ENCODE measurements at regions not wholly inside any gene's neighbourhood (a gene's known extent, or its start where the extent isn't known, plus 50 kb on each side); places are given as distances from the start of the nearest gene placed in this dataset.

DNA sequence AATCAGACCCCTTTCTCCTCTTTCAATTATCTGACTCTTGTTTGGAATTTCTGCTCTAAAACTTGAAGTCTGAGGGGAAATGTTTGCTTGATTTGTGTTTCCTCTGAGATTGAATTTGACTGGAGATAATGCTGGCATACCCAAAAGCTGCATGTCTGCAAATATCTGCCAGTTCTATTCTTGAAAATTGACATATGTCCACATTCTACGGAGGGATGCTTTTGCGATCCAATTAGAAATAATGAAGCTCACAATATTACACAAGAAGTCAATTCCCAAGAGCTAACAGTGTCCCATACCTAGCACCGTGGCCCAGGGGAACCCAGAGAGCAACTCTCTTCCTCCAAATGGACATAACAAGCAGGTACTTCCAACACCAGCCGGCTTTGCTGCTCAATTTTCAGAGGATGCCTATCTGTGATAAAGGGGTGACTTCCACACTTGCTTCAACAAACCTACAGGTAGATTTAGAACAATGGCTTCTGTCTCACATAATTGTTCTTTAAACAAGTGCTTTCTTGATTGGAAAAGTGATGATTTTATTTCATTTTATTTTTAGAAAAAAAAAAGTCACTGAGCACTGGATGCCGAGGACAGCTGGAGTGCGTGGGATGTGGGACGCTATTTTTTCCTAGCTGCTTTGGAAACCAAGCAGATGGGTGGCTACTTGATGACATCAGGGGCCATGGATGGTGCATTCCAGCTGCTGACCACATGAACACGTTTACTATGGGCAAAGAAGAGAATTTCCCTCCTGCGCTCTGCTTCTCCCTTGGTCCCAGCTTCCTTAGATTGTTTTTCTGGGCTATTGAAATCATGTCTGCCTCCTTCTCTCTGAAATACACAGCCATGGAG, 488.9 kb downstream of the RNF144A start (continued):
- TF ChIP-seq, protein P1, sequence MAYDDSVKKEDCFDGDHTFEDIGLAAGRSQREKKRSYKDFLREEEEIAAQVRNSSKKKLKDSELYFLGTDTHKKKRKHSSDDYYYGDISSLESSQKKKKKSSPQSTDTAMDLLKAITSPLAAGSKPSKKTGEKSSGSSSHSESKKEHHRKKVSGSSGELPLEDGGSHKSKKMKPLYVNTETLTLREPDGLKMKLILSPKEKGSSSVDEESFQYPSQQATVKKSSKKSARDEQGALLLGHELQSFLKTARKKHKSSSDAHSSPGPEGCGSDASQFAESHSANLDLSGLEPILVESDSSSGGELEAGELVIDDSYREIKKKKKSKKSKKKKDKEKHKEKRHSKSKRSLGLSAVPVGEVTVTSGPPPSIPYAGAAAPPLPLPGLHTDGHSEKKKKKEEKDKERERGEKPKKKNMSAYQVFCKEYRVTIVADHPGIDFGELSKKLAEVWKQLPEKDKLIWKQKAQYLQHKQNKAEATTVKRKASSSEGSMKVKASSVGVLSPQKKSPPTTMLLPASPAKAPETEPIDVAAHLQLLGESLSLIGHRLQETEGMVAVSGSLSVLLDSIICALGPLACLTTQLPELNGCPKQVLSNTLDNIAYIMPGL (CRISPR knock-in tag; IDR thresholded peaks at IDR 0.05; ENCODE audit: borderline replicate concordance), result no peak
- TF ChIP-seq TP53 (CRISPR knock-in tag; IDR thresholded peaks at IDR 0.05), result no peak
- no peak for TF ChIP-seq HOXB13 (CRISPR knock-in tag; IDR thresholded peaks at IDR 0.05; ENCODE audit: low read depth)
- TF ChIP-seq, protein P2, sequence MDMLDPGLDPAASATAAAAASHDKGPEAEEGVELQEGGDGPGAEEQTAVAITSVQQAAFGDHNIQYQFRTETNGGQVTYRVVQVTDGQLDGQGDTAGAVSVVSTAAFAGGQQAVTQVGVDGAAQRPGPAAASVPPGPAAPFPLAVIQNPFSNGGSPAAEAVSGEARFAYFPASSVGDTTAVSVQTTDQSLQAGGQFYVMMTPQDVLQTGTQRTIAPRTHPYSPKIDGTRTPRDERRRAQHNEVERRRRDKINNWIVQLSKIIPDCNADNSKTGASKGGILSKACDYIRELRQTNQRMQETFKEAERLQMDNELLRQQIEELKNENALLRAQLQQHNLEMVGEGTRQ (IDR thresholded peaks at IDR 0.05), result no peak
- no peak for TF ChIP-seq FOSB (CRISPR knock-in tag; IDR thresholded peaks at IDR 0.05)
- TF ChIP-seq, protein P3, sequence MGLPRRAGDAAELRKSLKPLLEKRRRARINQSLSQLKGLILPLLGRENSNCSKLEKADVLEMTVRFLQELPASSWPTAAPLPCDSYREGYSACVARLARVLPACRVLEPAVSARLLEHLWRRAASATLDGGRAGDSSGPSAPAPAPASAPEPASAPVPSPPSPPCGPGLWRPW (IDR thresholded peaks at IDR 0.05), result no peak

DNA sequence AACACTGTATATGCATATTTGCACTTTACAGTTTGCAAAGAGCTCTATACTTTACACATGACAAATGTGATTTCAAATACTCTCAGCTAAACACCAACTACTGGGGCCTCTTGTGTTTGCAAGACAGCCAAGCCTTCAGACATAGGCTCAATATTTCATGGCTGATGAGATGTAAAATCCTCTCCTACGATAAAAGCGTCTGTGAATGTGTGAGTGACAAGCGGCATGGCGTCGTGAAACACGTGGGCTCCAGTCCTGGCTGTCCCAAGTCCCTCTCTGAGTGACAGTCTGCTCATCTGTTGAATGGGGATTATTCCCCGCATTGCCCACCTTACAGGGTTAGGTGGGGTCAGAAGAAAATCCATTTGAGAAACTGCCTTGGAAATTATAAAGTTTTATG, 489.8 kb downstream of the RNF144A start:
- DNase-seq (ENCODE audit: low read depth in 1 of 2, low spot score in 1 of 2), result no peak
- no peak overlapping the region for H3K4me2 ChIP-seq
- no peak for FAIRE-seq
- TF ChIP-seq EHMT2 (IDR thresholded peaks at IDR 0.05; ENCODE audit: low read depth) (no peak), ZSCAN20 (CRISPR knock-in tag; IDR thresholded peaks at IDR 0.05) (no peak), ZFP36 (IDR thresholded peaks at IDR 0.05; ENCODE audit: borderline replicate concordance, partially characterized antibody) (no peak)
- WGBS (ENCODE audit: missing lambda C conversion rate), result 50% methylated on average over 7 of the region's 7 CpGs
- H3K9me3 ChIP-seq, result no peaks in the 10 kb centered on the region
- no peak for ATAC-seq
- ChIA-PET CTCF (no interaction called here), POLR2A (no interaction called here)
- H3K4me3 ChIP-seq, result no peak overlapping the region
- H3K27ac ChIP-seq, result no peak overlapping the region
- no peaks in the 10 kb centered on the region for H3K4me1 ChIP-seq

DNA sequence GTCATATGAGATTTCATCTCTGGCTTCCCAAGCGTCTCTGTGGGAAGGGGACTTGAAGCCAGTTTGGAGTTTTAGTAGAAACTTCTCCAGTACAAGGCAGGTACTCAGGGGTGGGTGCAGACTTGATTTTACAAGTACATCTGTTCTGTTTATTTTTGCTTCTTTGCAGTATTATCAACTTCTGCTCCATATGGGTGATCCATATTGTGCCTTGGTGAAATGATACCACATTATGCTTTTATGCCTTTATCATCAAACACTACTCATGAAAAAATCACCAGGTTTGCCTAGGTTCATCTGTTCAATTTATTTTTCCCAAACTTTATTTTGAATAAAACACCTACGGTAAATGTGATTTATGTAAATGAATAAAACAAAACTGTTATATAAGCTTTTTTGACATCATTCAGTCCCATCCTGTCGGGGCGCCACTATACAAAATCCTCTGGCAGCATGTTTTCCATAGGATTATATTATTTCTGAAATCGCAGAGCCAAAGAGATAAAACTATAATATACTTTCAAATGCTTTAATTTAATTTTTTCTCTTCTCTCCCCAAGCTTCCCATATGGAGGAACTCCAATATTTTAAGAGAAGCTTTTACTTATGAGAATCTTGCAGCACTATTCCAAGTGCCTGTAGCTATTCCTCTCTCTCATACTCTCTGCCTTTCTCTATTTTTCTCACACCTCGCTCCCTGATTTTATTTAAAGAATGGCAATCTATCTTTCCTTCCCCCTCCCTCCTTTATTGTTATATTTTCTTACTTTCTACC, 490.9 kb downstream of the RNF144A start:
- no peak overlapping the region for H3K4me3 ChIP-seq
- FAIRE-seq, result no peak
- H3K4me1 ChIP-seq, result no peaks in the 10 kb centered on the region
- H3K4me2 ChIP-seq, result no peak overlapping the region
- WGBS (ENCODE audit: missing lambda C conversion rate), result 30% methylated on average over 6 of the region's 6 CpGs
- H3K27ac ChIP-seq, result no peak overlapping the region
- TF ChIP-seq FOXS1 (CRISPR knock-in tag; IDR thresholded peaks at IDR 0.05) (no peak), ZNF302 (CRISPR knock-in tag; IDR thresholded peaks at IDR 0.05) (no peak), ZFP36 (IDR thresholded peaks at IDR 0.05; ENCODE audit: borderline replicate concordance, partially characterized antibody) (no peak), HOXB13 (CRISPR knock-in tag; IDR thresholded peaks at IDR 0.05; ENCODE audit: low read depth) (no peak), TP53 (CRISPR knock-in tag; IDR thresholded peaks at IDR 0.05) (no peak)
- TF ChIP-seq, protein P4, sequence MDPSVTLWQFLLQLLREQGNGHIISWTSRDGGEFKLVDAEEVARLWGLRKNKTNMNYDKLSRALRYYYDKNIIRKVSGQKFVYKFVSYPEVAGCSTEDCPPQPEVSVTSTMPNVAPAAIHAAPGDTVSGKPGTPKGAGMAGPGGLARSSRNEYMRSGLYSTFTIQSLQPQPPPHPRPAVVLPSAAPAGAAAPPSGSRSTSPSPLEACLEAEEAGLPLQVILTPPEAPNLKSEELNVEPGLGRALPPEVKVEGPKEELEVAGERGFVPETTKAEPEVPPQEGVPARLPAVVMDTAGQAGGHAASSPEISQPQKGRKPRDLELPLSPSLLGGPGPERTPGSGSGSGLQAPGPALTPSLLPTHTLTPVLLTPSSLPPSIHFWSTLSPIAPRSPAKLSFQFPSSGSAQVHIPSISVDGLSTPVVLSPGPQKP (IDR thresholded peaks at IDR 0.05; ENCODE audit: low read depth, low read length), result no peak
- ChIA-PET CTCF (interaction anchor here (2.6 kb wide), 1 partner anchor 20 kb away, joined by 13 read pairs; no protein-coding TSS in a partner anchor), POLR2A (no interaction called here)
- ATAC-seq, result no peak
- no peaks in the 10 kb centered on the region for H3K9me3 ChIP-seq
- no peak for DNase-seq (ENCODE audit: low read depth in 1 of 2, low spot score in 1 of 2)

DNA sequence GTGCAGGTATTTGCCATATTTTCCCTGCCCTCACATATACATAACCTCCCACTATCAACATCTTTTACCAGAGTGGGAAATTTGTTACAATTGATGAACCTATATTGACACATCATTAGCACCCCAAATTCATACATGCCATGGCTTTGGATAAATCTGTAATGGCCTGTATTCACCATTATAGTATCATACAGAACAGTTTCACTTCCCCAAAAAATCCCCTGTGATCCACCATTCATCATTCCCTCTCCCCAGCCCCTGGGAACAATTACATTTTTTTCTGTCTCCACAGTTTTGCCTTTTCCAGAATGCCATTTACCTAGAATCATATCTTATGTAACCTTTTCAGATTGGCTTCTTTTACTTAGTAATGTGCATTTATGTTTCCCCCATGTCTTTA, 494.5 kb downstream of the RNF144A start:
- H3K4me1 ChIP-seq, result no peaks in the 10 kb centered on the region
- no peak for TF ChIP-seq EHMT2 (IDR thresholded peaks at IDR 0.05; ENCODE audit: low read depth)
- no peak for TF ChIP-seq CHD2 (IDR thresholded peaks at IDR 0.05; ENCODE audit: low read length, partially characterized antibody)
- no peak overlapping the region for H3K4me2 ChIP-seq
- no peaks in the 10 kb centered on the region for H3K9me3 ChIP-seq
- H3K27ac ChIP-seq, result no peak overlapping the region
- DNase-seq (ENCODE audit: low read depth in 1 of 2, low spot score in 1 of 2) (no peak), FAIRE-seq (no peak), ATAC-seq (no peak)
- ChIA-PET CTCF (no interaction called here), POLR2A (no interaction called here)
- H3K4me3 ChIP-seq, result no peak overlapping the region
